ENCODE measurements at regions not wholly inside any gene's neighbourhood (a gene's known extent, or its start where the extent isn't known, plus 50 kb on each side); places are given as distances from the start of the nearest gene placed in this dataset.

- DNase-seq (ENCODE audit: low read depth) = no peak
Observed at GRCh38 chr16:85256190-85256739, 144.0 kb upstream of the CIBAR2 start.

- no peak for DNase-seq (ENCODE audit: low read depth)
Observed at GRCh38 chr16:85257483-85257882, 145.2 kb upstream of the CIBAR2 start.

GRCh38 chr16:85258166-85258565, 145.9 kb upstream of the CIBAR2 start:
- DNase-seq (ENCODE audit: low read depth) = no peak

GRCh38 chr16:85258629-85259028, 146.4 kb upstream of the CIBAR2 start:
- DNase-seq (ENCODE audit: low read depth) = no peak

GRCh38 chr16:85259115-85259831, 147.0 kb upstream of the CIBAR2 start:
- DNase-seq (ENCODE audit: low read depth) = no peak

- no peak for DNase-seq (ENCODE audit: low read depth)
Observed at GRCh38 chr16:85259832-85260167, 147.5 kb upstream of the CIBAR2 start.

GRCh38 chr16:85261204-85261603, 148.9 kb upstream of the CIBAR2 start:
- no peak for DNase-seq (ENCODE audit: low read depth)

GRCh38 chr16:85261657-85262557, 149.6 kb upstream of the CIBAR2 start:
- DNase-seq (ENCODE audit: low read depth) = no peak

- DNase-seq (ENCODE audit: low read depth) = no peak
Observed at GRCh38 chr16:85262558-85263238, 150.4 kb upstream of the CIBAR2 start.

- DNase-seq (ENCODE audit: low read depth) = no peak
Observed at GRCh38 chr16:85263239-85263585, 150.9 kb upstream of the CIBAR2 start.

- DNase-seq (ENCODE audit: low read depth) = no peak
Observed at GRCh38 chr16:85264752-85265151, 152.5 kb upstream of the CIBAR2 start.

- no peak for DNase-seq (ENCODE audit: low read depth)
Observed at GRCh38 chr16:85265161-85265784, 153.0 kb upstream of the CIBAR2 start.

GRCh38 chr16:85265810-85266209, 153.5 kb upstream of the CIBAR2 start:
- no peak for DNase-seq (ENCODE audit: low read depth)

GRCh38 chr16:85266857-85267256, 154.6 kb upstream of the CIBAR2 start:
- DNase-seq (ENCODE audit: low read depth) = no peak

- no peak for DNase-seq (ENCODE audit: low read depth)
Observed at GRCh38 chr16:85267414-85267945, 155.2 kb upstream of the CIBAR2 start.

GRCh38 chr16:85269165-85269564, 156.9 kb upstream of the CIBAR2 start:
- DNase-seq (ENCODE audit: low read depth) = no peak

GRCh38 chr16:85270374-85270773, 158.1 kb upstream of the CIBAR2 start:
- DNase-seq (ENCODE audit: low read depth) = no peak

- DNase-seq (ENCODE audit: low read depth) = no peak
Observed at GRCh38 chr16:85271198-85271597, 158.9 kb upstream of the CIBAR2 start.

GRCh38 chr16:85273293-85273692, 161.0 kb upstream of the CIBAR2 start:
- DNase-seq (ENCODE audit: low read depth) = no peak

- DNase-seq (ENCODE audit: low read depth) = no peak
Observed at GRCh38 chr16:85274501-85274900, 162.2 kb upstream of the CIBAR2 start.

- DNase-seq (ENCODE audit: low read depth) = no peak
Observed at GRCh38 chr16:85274924-85275323, 162.7 kb upstream of the CIBAR2 start.

Data from HS-5 (cell line).